ENCODE measurements at regions not wholly inside any gene's neighbourhood (a gene's known extent, or its start where the extent isn't known, plus 50 kb on each side); places are given as distances from the start of the nearest gene placed in this dataset.

GRCh38 chr11:13908535-13908934 lies 54.0 kb upstream of the SPON1 start:
- TF ChIP-seq POLR2A (IDR thresholded peaks at IDR 0.05; ENCODE audit: low read length) (no peak), GATA1 (IDR thresholded peaks at IDR 0.05; ENCODE audit: low read depth, low read length) (no peak)

All from erythroblast (primary cell).